Naive thymus-derived CD4-positive, alpha-beta T cell (primary cell): ENCODE measurements at regions not wholly inside any gene's neighbourhood (a gene's known extent, or its start where the extent isn't known, plus 50 kb on each side); places are given as distances from the start of the nearest gene placed in this dataset.

Experiments used
- ATAC-seq: fragments of 150-1000 bp; cut with Tn5 transposase; 2 replicates; pipeline ENCODE4 v1.10.0; 2021; ENCODE audit warnings: mild to moderate bottlenecking, moderate library complexity
- CTCF ChIA-PET: fragments of 350-600 bp; sonication (Branson Sonifier 250); formaldehyde crosslinking; loops from one replicate; lab custom pipeline; 2021; ENCODE audit warnings: antibody characterized with exemption; lab: Charles Lee
- POLR2A ChIA-PET: fragments of 350-600 bp; sonication (Branson Sonifier 250); formaldehyde crosslinking; loops from one replicate; lab custom pipeline; 2021; ENCODE audit warnings: antibody characterized with exemption, inconsistent platforms; lab: Charles Lee
- DNase-seq, 9 donors: peaks; one replicate each; pipeline versions ENCODE4 v3.0.0 to v3.0.0-alpha.2; 2020 to 2022; ENCODE audit warnings: mixed read lengths in 1 of 9
- H3K27ac ChIP-seq: one replicate; pipeline ENCODE4 v1.7.0; 2013; ENCODE audit warnings: mild to moderate bottlenecking, low read depth, low read length, moderate library complexity
- H3K27me3 ChIP-seq, 2 donors: one replicate each; pipeline ENCODE4 v1.7.0; 2013; ENCODE audit warnings: low read length in 2 of 2, mild to moderate bottlenecking in 2 of 2, moderate library complexity in 2 of 2; ENCODE audit not compliant: control insufficient read depth in 2 of 2, insufficient read depth in 2 of 2
- H3K36me3 ChIP-seq, 3 experiments: 1 replicate in 2 of 3; 2 replicates in 1 of 3; pipeline ENCODE4 v1.7.0; 2013; ENCODE audit warnings: low read length in 3 of 3, mild to moderate bottlenecking in 3 of 3, moderate library complexity in 1 of 3; ENCODE audit not compliant: insufficient read depth in 3 of 3, control insufficient read depth in 2 of 3
- H3K4me1 ChIP-seq, 2 donors: one replicate each; pipeline ENCODE4 v1.7.0; 2013; ENCODE audit warnings: low read length in 2 of 2, mild to moderate bottlenecking in 2 of 2, moderate library complexity in 1 of 2; ENCODE audit not compliant: control insufficient read depth in 2 of 2, insufficient read depth in 2 of 2
- H3K4me3 ChIP-seq: 2 replicates; pipeline ENCODE4 v1.7.0; 2013; ENCODE audit warnings: mild to moderate bottlenecking, low read length
- H3K9me3 ChIP-seq, 3 experiments: 1 replicate in 2 of 3; 2 replicates in 1 of 3; pipeline ENCODE4 v1.7.0; 2013; ENCODE audit warnings: low read length in 3 of 3; ENCODE audit not compliant: control insufficient read depth in 2 of 3
- H3K27ac Mint-ChIP-seq, 9 donors: one replicate each; pipeline ENCODE4 v1.8.0; 2020 to 2022; ENCODE audit warnings: mixed read lengths in 9 of 9, mild to moderate bottlenecking in 8 of 9, moderate library complexity in 5 of 9, inconsistent platforms in 2 of 9
- H3K27me3 Mint-ChIP-seq, 5 donors: one replicate each; pipeline ENCODE4 v1.8.0; 2021 to 2022; ENCODE audit warnings: mixed read lengths in 5 of 5, mild to moderate bottlenecking in 1 of 5
- H3K36me3 Mint-ChIP-seq, 5 donors: one replicate each; pipeline ENCODE4 v1.8.0; 2020 to 2022; ENCODE audit warnings: mixed read lengths in 5 of 5, mild to moderate bottlenecking in 3 of 5, inconsistent platforms in 1 of 5
- H3K4me1 Mint-ChIP-seq, 7 donors: one replicate each; pipeline ENCODE4 v1.8.0; 2020 to 2022; ENCODE audit warnings: mixed read lengths in 7 of 7, mild to moderate bottlenecking in 3 of 7, inconsistent platforms in 1 of 7
- H3K4me3 Mint-ChIP-seq, 10 donors: one replicate each; pipeline ENCODE4 v1.8.0; 2020 to 2022; ENCODE audit warnings: mild to moderate bottlenecking in 10 of 10, mixed read lengths in 10 of 10, moderate library complexity in 6 of 10, inconsistent platforms in 2 of 10
- H3K9me3 Mint-ChIP-seq, 11 donors: one replicate each; pipeline ENCODE4 v1.8.0; 2020 to 2022; ENCODE audit warnings: mixed read lengths in 11 of 11, mild to moderate bottlenecking in 4 of 11, inconsistent platforms in 1 of 11, moderate library complexity in 1 of 11
- intact Hi-C, 2 donors: fragments of 100-400 bp; cut with micrococcal nuclease; formaldehyde crosslinking; loops; one replicate each; pipeline ENCODE4 v1.15.1; 2023

- H3K4me1 ChIP-seq, result peaks cover 18 to 26% of the 10 kb centered on the region in 2 donors
- POLR2A ChIA-PET, result no interaction called here
- intact Hi-C loops, result no loop called here
- Mint-ChIP-seq H3K4me1 (peaks cover 22 to 39% (median 26%) of the 10 kb centered on the region in 7 donors), H3K4me3 (peak overlapping the region in 1 of 10 donors; percentile 8), H3K27ac (no peak overlapping the region), H3K27me3 (peaks cover 0 to 5% (median 4%) of the 10 kb centered on the region in 5 donors), H3K9me3 (peaks cover 0 to 19% (median 3%) of the 10 kb centered on the region in 11 donors), H3K36me3 (peaks cover 0 to 21% (median 0%) of the 10 kb centered on the region in 5 donors)
- CTCF ChIA-PET, result no interaction called here
- H3K36me3 ChIP-seq, result no peaks in the 10 kb centered on the region
- DNase-seq (no peak), ATAC-seq (no peak)
- H3K9me3 ChIP-seq, result no peaks in the 10 kb centered on the region
- no peak overlapping the region for H3K27ac ChIP-seq
- no peaks in the 10 kb centered on the region for H3K27me3 ChIP-seq
- H3K4me3 ChIP-seq, result no peak overlapping the region
Measured at GRCh38 chr6:110558575-110558974, 82.2 kb upstream of the SLC22A16 start.

- Histone ChIP-seq H3K9me3 (no peaks in the 10 kb centered on the region), H3K36me3 (no peaks in the 10 kb centered on the region), H3K4me3 (no peak overlapping the region), H3K4me1 (peaks cover 18 to 26% of the 10 kb centered on the region in 2 donors), H3K27me3 (no peaks in the 10 kb centered on the region), H3K27ac (no peak overlapping the region)
- Mint-ChIP-seq H3K4me3 (no peak overlapping the region), H3K27ac (peak overlapping the region in 1 of 9 donors; percentile 46), H3K36me3 (peaks cover 0 to 14% (median 0%) of the 10 kb centered on the region in 5 donors), H3K4me1 (peaks cover 22 to 31% (median 24%) of the 10 kb centered on the region in 7 donors), H3K9me3 (peaks cover 0 to 18% (median 4%) of the 10 kb centered on the region in 11 donors), H3K27me3 (peaks cover 0 to 7% (median 5%) of the 10 kb centered on the region in 5 donors)
- ATAC-seq, result no peak
- intact Hi-C loops, result no loop called here
- ChIA-PET POLR2A (no interaction called here), CTCF (no interaction called here)
- no peak for DNase-seq
Measured at GRCh38 chr6:110557199-110557598, 80.8 kb upstream of the SLC22A16 start.

- no peak overlapping the region for H3K4me3 Mint-ChIP-seq
Measured at GRCh38 chr6:110556317-110557110, 80.1 kb upstream of the SLC22A16 start.

GRCh38 chr6:110554966-110555460 lies 78.6 kb upstream of the SLC22A16 start:
- DNase-seq (no peak), ATAC-seq (no peak)
- peaks cover 3 to 29% (median 6%) of the 10 kb centered on the region in 11 donors for H3K9me3 Mint-ChIP-seq
- Histone ChIP-seq H3K27ac (no peak overlapping the region), H3K36me3 (no peaks in the 10 kb centered on the region), H3K27me3 (no peaks in the 10 kb centered on the region), H3K4me1 (peaks cover under 1 to 9% of the 10 kb centered on the region in 2 donors), H3K4me3 (no peak overlapping the region), H3K9me3 (no peaks in the 10 kb centered on the region)
- no peak overlapping the region for H3K4me3 Mint-ChIP-seq
- ChIA-PET POLR2A (no interaction called here), CTCF (no interaction called here)
- H3K36me3 Mint-ChIP-seq, result peaks cover 0 to 4% (median 0%) of the 10 kb centered on the region in 5 donors
- H3K27me3 Mint-ChIP-seq, result peaks cover 5 to 14% (median 10%) of the 10 kb centered on the region in 5 donors
- H3K27ac Mint-ChIP-seq, result no peak overlapping the region
- intact Hi-C loops, result no loop called here
- H3K4me1 Mint-ChIP-seq, result peaks cover 2 to 9% (median 7%) of the 10 kb centered on the region in 7 donors

More at GRCh38 chr6:110556317-110557110, 80.1 kb upstream of the SLC22A16 start:
- Histone ChIP-seq H3K27ac (no peak overlapping the region), H3K4me1 (peaks cover 15 to 23% of the 10 kb centered on the region in 2 donors), H3K4me3 (no peak overlapping the region), H3K36me3 (no peaks in the 10 kb centered on the region), H3K27me3 (no peaks in the 10 kb centered on the region), H3K9me3 (no peaks in the 10 kb centered on the region)
- ATAC-seq (no peak), DNase-seq (no peak)
- Mint-ChIP-seq H3K4me1 (peaks cover 16 to 24% (median 18%) of the 10 kb centered on the region in 7 donors), H3K27me3 (peaks cover 2 to 9% (median 7%) of the 10 kb centered on the region in 5 donors), H3K9me3 (peaks cover 1 to 22% (median 6%) of the 10 kb centered on the region in 11 donors), H3K27ac (no peak overlapping the region), H3K36me3 (peaks cover 0 to 9% (median 0%) of the 10 kb centered on the region in 5 donors)
- ChIA-PET CTCF (no interaction called here), POLR2A (no interaction called here)
- intact Hi-C loops, result no loop called here

GRCh38 chr6:110554441-110554840 lies 78.0 kb upstream of the SLC22A16 start:
- ChIA-PET CTCF (no interaction called here), POLR2A (no interaction called here)
- H3K27ac Mint-ChIP-seq, result no peak overlapping the region
- no peak overlapping the region for H3K27ac ChIP-seq
- no peaks in the 10 kb centered on the region for H3K27me3 ChIP-seq
- peaks cover 3 to 29% (median 6%) of the 10 kb centered on the region in 11 donors for H3K9me3 Mint-ChIP-seq
- peaks cover 0 to 5% (median 4%) of the 10 kb centered on the region in 7 donors for H3K4me1 Mint-ChIP-seq
- no peak for ATAC-seq
- no peaks in the 10 kb centered on the region for H3K36me3 ChIP-seq
- H3K4me1 ChIP-seq, result peaks cover 0 to 4% of the 10 kb centered on the region in 2 donors
- no peaks in the 10 kb centered on the region for H3K9me3 ChIP-seq
- H3K27me3 Mint-ChIP-seq, result peaks cover 5 to 14% (median 10%) of the 10 kb centered on the region in 5 donors
- peaks cover 0 to 4% (median 0%) of the 10 kb centered on the region in 5 donors for H3K36me3 Mint-ChIP-seq
- intact Hi-C loops, result no loop called here
- no peak for DNase-seq
- no peak overlapping the region for H3K4me3 Mint-ChIP-seq
- no peak overlapping the region for H3K4me3 ChIP-seq

GRCh38 chr6:110552901-110553641 lies 76.7 kb upstream of the SLC22A16 start:
- Mint-ChIP-seq H3K4me3 (no peak overlapping the region), H3K27me3 (peaks cover 5 to 14% (median 10%) of the 10 kb centered on the region in 5 donors), H3K36me3 (peaks cover 0 to 4% (median 0%) of the 10 kb centered on the region in 5 donors), H3K4me1 (peaks cover 0 to 5% (median 0%) of the 10 kb centered on the region in 7 donors), H3K27ac (no peak overlapping the region), H3K9me3 (peaks cover 2 to 29% (median 6%) of the 10 kb centered on the region in 11 donors)
- DNase-seq (no peak), ATAC-seq (no peak)
- Histone ChIP-seq H3K9me3 (no peaks in the 10 kb centered on the region), H3K27me3 (no peaks in the 10 kb centered on the region), H3K27ac (no peak overlapping the region), H3K4me1 (no peaks in the 10 kb centered on the region), H3K4me3 (no peak overlapping the region), H3K36me3 (no peaks in the 10 kb centered on the region)
- CTCF ChIA-PET, result no interaction called here
- POLR2A ChIA-PET, result no interaction called here
- intact Hi-C loops, result no loop called here
